Activated T-cell treated with anti-CD3 and anti-CD28 coated beads, Interleukin-2, amount 50 U/mL, for 72 hours (primary cell): ENCODE measurements at regions not wholly inside any gene's neighbourhood (a gene's known extent, or its start where the extent isn't known, plus 50 kb on each side); places are given as distances from the start of the nearest gene placed in this dataset.

Source experiments
- ATAC-seq, 2 donors: fragments of 150-1000 bp; cut with Tn5 transposase; replicated peaks in 1 of 2; 2 replicates each; pipeline ENCODE4 v1.10.0; 2021; ENCODE audit warnings: moderate library complexity in 2 of 2, mild to moderate bottlenecking in 1 of 2
- DNase-seq, 2 donors: peaks; one replicate each; pipeline ENCODE4 v3.0.0; 2021 to 2022; ENCODE audit warnings: mixed read lengths in 1 of 2
- H3K27ac Mint-ChIP-seq: one replicate; pipeline ENCODE4 v1.8.0; 2022; ENCODE audit warnings: mild to moderate bottlenecking, moderate library complexity, mixed read lengths
- H3K27me3 Mint-ChIP-seq: one replicate; pipeline ENCODE4 v1.8.0; 2022; ENCODE audit warnings: low read depth, mixed read lengths
- H3K36me3 Mint-ChIP-seq, 2 donors: one replicate each; pipeline ENCODE4 v1.8.0; 2022; ENCODE audit warnings: mixed read lengths in 2 of 2, mild to moderate bottlenecking in 1 of 2; ENCODE audit not compliant: insufficient read depth in 2 of 2
- H3K4me1 Mint-ChIP-seq: one replicate; pipeline ENCODE4 v1.8.0; 2022; ENCODE audit warnings: low read depth, mixed read lengths
- H3K4me3 Mint-ChIP-seq, 2 donors: one replicate each; pipeline ENCODE4 v1.8.0; 2022; ENCODE audit warnings: mild to moderate bottlenecking in 2 of 2, mixed read lengths in 2 of 2, moderate library complexity in 2 of 2
- H3K9me3 Mint-ChIP-seq, 2 donors: one replicate each; pipeline ENCODE4 v1.8.0; 2022; ENCODE audit warnings: mixed read lengths in 2 of 2

- H3K4me1 Mint-ChIP-seq, result no peaks in the 10 kb centered on the region
- no peak overlapping the region for H3K27ac Mint-ChIP-seq
- no peak for DNase-seq
These were observed 885.7 kb upstream of the ADGRL3 start for GRCh38 chr4:60314416-60314815.

GRCh38 chr4:60315586-60315985 lies 884.5 kb upstream of the ADGRL3 start:
- no peak overlapping the region for H3K27ac Mint-ChIP-seq
- no peak overlapping the region for H3K4me3 Mint-ChIP-seq
- ATAC-seq (no peak), DNase-seq (no peak)
- peaks cover 0 to 3% of the 10 kb centered on the region in 2 donors for H3K36me3 Mint-ChIP-seq
- H3K9me3 Mint-ChIP-seq, result peaks cover 0 to 3% of the 10 kb centered on the region in 2 donors
- H3K27me3 Mint-ChIP-seq, result no peaks in the 10 kb centered on the region
- H3K4me1 Mint-ChIP-seq, result no peaks in the 10 kb centered on the region

More at GRCh38 chr4:60314416-60314815, 885.7 kb upstream of the ADGRL3 start:
- Mint-ChIP-seq H3K4me3 (no peak overlapping the region), H3K9me3 (peaks cover 0 to 2% of the 10 kb centered on the region in 2 donors), H3K27me3 (no peaks in the 10 kb centered on the region), H3K36me3 (peaks cover 0 to 3% of the 10 kb centered on the region in 2 donors)
- no peak for ATAC-seq

- DNase-seq, result no peak
- no peak overlapping the region for H3K4me3 Mint-ChIP-seq
- no peak overlapping the region for H3K27ac Mint-ChIP-seq
- H3K27me3 Mint-ChIP-seq, result no peaks in the 10 kb centered on the region
- no peaks in the 10 kb centered on the region for H3K4me1 Mint-ChIP-seq
- no peak for ATAC-seq
- no peaks in the 10 kb centered on the region for H3K36me3 Mint-ChIP-seq
- peaks cover 1 to 6% of the 10 kb centered on the region in 2 donors for H3K9me3 Mint-ChIP-seq
These were observed 873.4 kb upstream of the ADGRL3 start for GRCh38 chr4:60326735-60327134.

- H3K9me3 Mint-ChIP-seq, result peaks cover 1 to 3% of the 10 kb centered on the region in 2 donors
- ATAC-seq, result no peak
These were observed 872.5 kb upstream of the ADGRL3 start for GRCh38 chr4:60327651-60328050.

GRCh38 chr4:60344908-60345307 lies 855.2 kb upstream of the ADGRL3 start:
- Mint-ChIP-seq H3K36me3 (no peaks in the 10 kb centered on the region), H3K4me1 (no peaks in the 10 kb centered on the region), H3K4me3 (no peak overlapping the region), H3K27me3 (no peaks in the 10 kb centered on the region), H3K27ac (no peak overlapping the region), H3K9me3 (peaks cover 0 to under 1% of the 10 kb centered on the region in 2 donors)
- no peak for DNase-seq
- ATAC-seq, result no peak

More at GRCh38 chr4:60327651-60328050, 872.5 kb upstream of the ADGRL3 start:
- DNase-seq, result no peak
- Mint-ChIP-seq H3K4me1 (no peaks in the 10 kb centered on the region), H3K36me3 (no peaks in the 10 kb centered on the region), H3K4me3 (no peak overlapping the region), H3K27ac (no peak overlapping the region), H3K27me3 (no peaks in the 10 kb centered on the region)

GRCh38 chr4:60345392-60345791 lies 854.7 kb upstream of the ADGRL3 start:
- no peaks in the 10 kb centered on the region for H3K36me3 Mint-ChIP-seq
- H3K27me3 Mint-ChIP-seq, result no peaks in the 10 kb centered on the region
- H3K4me1 Mint-ChIP-seq, result no peaks in the 10 kb centered on the region
- no peak overlapping the region for H3K27ac Mint-ChIP-seq
- no peak overlapping the region for H3K4me3 Mint-ChIP-seq
- ATAC-seq, result no peak
- peaks cover 0 to 3% of the 10 kb centered on the region in 2 donors for H3K9me3 Mint-ChIP-seq
- DNase-seq, result no peak

- Mint-ChIP-seq H3K4me3 (no peak overlapping the region), H3K4me1 (no peaks in the 10 kb centered on the region), H3K27me3 (no peaks in the 10 kb centered on the region), H3K27ac (no peak overlapping the region), H3K36me3 (no peaks in the 10 kb centered on the region), H3K9me3 (peaks cover 8 to 10% of the 10 kb centered on the region in 2 donors)
- DNase-seq (no peak), ATAC-seq (no peak)
These were observed 840.3 kb upstream of the ADGRL3 start for GRCh38 chr4:60359746-60360367.

GRCh38 chr4:60365176-60365575 lies 835.0 kb upstream of the ADGRL3 start:
- H3K4me3 Mint-ChIP-seq, result no peak overlapping the region
- ATAC-seq (no peak), DNase-seq (no peak)
- no peaks in the 10 kb centered on the region for H3K27me3 Mint-ChIP-seq
- H3K27ac Mint-ChIP-seq, result no peak overlapping the region
- H3K36me3 Mint-ChIP-seq, result no peaks in the 10 kb centered on the region
- no peaks in the 10 kb centered on the region for H3K4me1 Mint-ChIP-seq
- H3K9me3 Mint-ChIP-seq, result peaks cover 11 to 16% of the 10 kb centered on the region in 2 donors

GRCh38 chr4:60366661-60367060 lies 833.5 kb upstream of the ADGRL3 start:
- Mint-ChIP-seq H3K36me3 (no peaks in the 10 kb centered on the region), H3K4me3 (no peak overlapping the region), H3K27me3 (no peaks in the 10 kb centered on the region), H3K4me1 (no peaks in the 10 kb centered on the region), H3K9me3 (peaks cover 9 to 15% of the 10 kb centered on the region in 2 donors), H3K27ac (no peak overlapping the region)
- DNase-seq, result no peak
- ATAC-seq, result no peak

- ATAC-seq (no peak), DNase-seq (no peak)
- Mint-ChIP-seq H3K36me3 (no peaks in the 10 kb centered on the region), H3K27me3 (no peaks in the 10 kb centered on the region), H3K9me3 (peaks cover 7 to 15% of the 10 kb centered on the region in 2 donors), H3K4me1 (no peaks in the 10 kb centered on the region), H3K4me3 (no peak overlapping the region), H3K27ac (no peak overlapping the region)
These were observed 831.1 kb upstream of the ADGRL3 start for GRCh38 chr4:60368986-60369385.

GRCh38 chr4:60378010-60378409 lies 822.1 kb upstream of the ADGRL3 start:
- H3K27ac Mint-ChIP-seq, result no peak overlapping the region
- DNase-seq, result no peak
- ATAC-seq, result no peak
- no peaks in the 10 kb centered on the region for H3K4me1 Mint-ChIP-seq
- no peak overlapping the region for H3K4me3 Mint-ChIP-seq
- peaks cover 1 to 4% of the 10 kb centered on the region in 2 donors for H3K36me3 Mint-ChIP-seq
- peaks cover 8 to 11% of the 10 kb centered on the region in 2 donors for H3K9me3 Mint-ChIP-seq
- no peaks in the 10 kb centered on the region for H3K27me3 Mint-ChIP-seq

- Mint-ChIP-seq H3K27ac (no peak overlapping the region), H3K36me3 (peaks cover 0 to 2% of the 10 kb centered on the region in 2 donors), H3K9me3 (peaks cover 8 to 10% of the 10 kb centered on the region in 2 donors), H3K4me1 (no peaks in the 10 kb centered on the region), H3K27me3 (no peaks in the 10 kb centered on the region), H3K4me3 (no peak overlapping the region)
- ATAC-seq (no peak), DNase-seq (no peak)
These were observed 815.6 kb upstream of the ADGRL3 start for GRCh38 chr4:60384516-60384915.

GRCh38 chr4:60389633-60390032 lies 810.5 kb upstream of the ADGRL3 start:
- Mint-ChIP-seq H3K4me1 (no peaks in the 10 kb centered on the region), H3K27me3 (no peaks in the 10 kb centered on the region), H3K9me3 (peaks cover 8 to 9% of the 10 kb centered on the region in 2 donors), H3K27ac (no peak overlapping the region), H3K36me3 (peaks cover 0 to 2% of the 10 kb centered on the region in 2 donors), H3K4me3 (no peak overlapping the region)
- ATAC-seq (no peak), DNase-seq (no peak)
